Naive thymus-derived CD4-positive, alpha-beta T cell (primary cell): ENCODE measurements at regions not wholly inside any gene's neighbourhood (a gene's known extent, or its start where the extent isn't known, plus 50 kb on each side); places are given as distances from the start of the nearest gene placed in this dataset.

Experiments used
- ATAC-seq: fragments of 150-1000 bp; cut with Tn5 transposase; 2 replicates; pipeline ENCODE4 v1.10.0; 2021; ENCODE audit warnings: mild to moderate bottlenecking, moderate library complexity
- CTCF ChIA-PET: fragments of 350-600 bp; sonication (Branson Sonifier 250); formaldehyde crosslinking; loops from one replicate; lab custom pipeline; 2021; ENCODE audit warnings: antibody characterized with exemption; lab: Charles Lee
- POLR2A ChIA-PET: fragments of 350-600 bp; sonication (Branson Sonifier 250); formaldehyde crosslinking; loops from one replicate; lab custom pipeline; 2021; ENCODE audit warnings: antibody characterized with exemption, inconsistent platforms; lab: Charles Lee
- DNase-seq, 9 donors: peaks; one replicate each; pipeline versions ENCODE4 v3.0.0 to v3.0.0-alpha.2; 2020 to 2022; ENCODE audit warnings: mixed read lengths in 1 of 9
- H3K27ac ChIP-seq: one replicate; pipeline ENCODE4 v1.7.0; 2013; ENCODE audit warnings: mild to moderate bottlenecking, low read depth, low read length, moderate library complexity
- H3K27me3 ChIP-seq, 2 donors: one replicate each; pipeline ENCODE4 v1.7.0; 2013; ENCODE audit warnings: low read length in 2 of 2, mild to moderate bottlenecking in 2 of 2, moderate library complexity in 2 of 2; ENCODE audit not compliant: control insufficient read depth in 2 of 2, insufficient read depth in 2 of 2
- H3K36me3 ChIP-seq, 3 experiments: 1 replicate in 2 of 3; 2 replicates in 1 of 3; pipeline ENCODE4 v1.7.0; 2013; ENCODE audit warnings: low read length in 3 of 3, mild to moderate bottlenecking in 3 of 3, moderate library complexity in 1 of 3; ENCODE audit not compliant: insufficient read depth in 3 of 3, control insufficient read depth in 2 of 3
- H3K4me1 ChIP-seq, 2 donors: one replicate each; pipeline ENCODE4 v1.7.0; 2013; ENCODE audit warnings: low read length in 2 of 2, mild to moderate bottlenecking in 2 of 2, moderate library complexity in 1 of 2; ENCODE audit not compliant: control insufficient read depth in 2 of 2, insufficient read depth in 2 of 2
- H3K4me3 ChIP-seq: 2 replicates; pipeline ENCODE4 v1.7.0; 2013; ENCODE audit warnings: mild to moderate bottlenecking, low read length
- H3K9me3 ChIP-seq, 3 experiments: 1 replicate in 2 of 3; 2 replicates in 1 of 3; pipeline ENCODE4 v1.7.0; 2013; ENCODE audit warnings: low read length in 3 of 3; ENCODE audit not compliant: control insufficient read depth in 2 of 3
- H3K27ac Mint-ChIP-seq, 9 donors: one replicate each; pipeline ENCODE4 v1.8.0; 2020 to 2022; ENCODE audit warnings: mixed read lengths in 9 of 9, mild to moderate bottlenecking in 8 of 9, moderate library complexity in 5 of 9, inconsistent platforms in 2 of 9
- H3K27me3 Mint-ChIP-seq, 5 donors: one replicate each; pipeline ENCODE4 v1.8.0; 2021 to 2022; ENCODE audit warnings: mixed read lengths in 5 of 5, mild to moderate bottlenecking in 1 of 5
- H3K36me3 Mint-ChIP-seq, 5 donors: one replicate each; pipeline ENCODE4 v1.8.0; 2020 to 2022; ENCODE audit warnings: mixed read lengths in 5 of 5, mild to moderate bottlenecking in 3 of 5, inconsistent platforms in 1 of 5
- H3K4me1 Mint-ChIP-seq, 7 donors: one replicate each; pipeline ENCODE4 v1.8.0; 2020 to 2022; ENCODE audit warnings: mixed read lengths in 7 of 7, mild to moderate bottlenecking in 3 of 7, inconsistent platforms in 1 of 7
- H3K4me3 Mint-ChIP-seq, 10 donors: one replicate each; pipeline ENCODE4 v1.8.0; 2020 to 2022; ENCODE audit warnings: mild to moderate bottlenecking in 10 of 10, mixed read lengths in 10 of 10, moderate library complexity in 6 of 10, inconsistent platforms in 2 of 10
- H3K9me3 Mint-ChIP-seq, 11 donors: one replicate each; pipeline ENCODE4 v1.8.0; 2020 to 2022; ENCODE audit warnings: mixed read lengths in 11 of 11, mild to moderate bottlenecking in 4 of 11, inconsistent platforms in 1 of 11, moderate library complexity in 1 of 11
- intact Hi-C, 2 donors: fragments of 100-400 bp; cut with micrococcal nuclease; formaldehyde crosslinking; loops; one replicate each; pipeline ENCODE4 v1.15.1; 2023

GRCh38 chr10:3430501-3430900, 257.9 kb upstream of the PITRM1 start:
- Mint-ChIP-seq H3K27ac (no peak overlapping the region), H3K4me3 (peak overlapping the region in 1 of 10 donors; percentile 4), H3K4me1 (peaks cover 0 to 6% (median 0%) of the 10 kb centered on the region in 7 donors), H3K27me3 (peaks cover 0 to 4% (median 0%) of the 10 kb centered on the region in 5 donors), H3K9me3 (peaks cover 2 to 15% (median 8%) of the 10 kb centered on the region in 11 donors), H3K36me3 (peaks cover 0 to 9% (median 0%) of the 10 kb centered on the region in 5 donors)
- ChIA-PET POLR2A (no interaction called here), CTCF (no interaction called here)
- H3K4me3 ChIP-seq, result no peak overlapping the region
- ATAC-seq, result no peak
- H3K27ac ChIP-seq, result no peak overlapping the region
- H3K9me3 ChIP-seq, result no peaks in the 10 kb centered on the region
- no peaks in the 10 kb centered on the region for H3K36me3 ChIP-seq
- no peak for DNase-seq
- intact Hi-C loops, result no loop called here
- H3K4me1 ChIP-seq, result no peaks in the 10 kb centered on the region
- no peaks in the 10 kb centered on the region for H3K27me3 ChIP-seq

GRCh38 chr10:3429676-3430075, 257.1 kb upstream of the PITRM1 start:
- Histone ChIP-seq H3K9me3 (no peaks in the 10 kb centered on the region), H3K27ac (no peak overlapping the region), H3K4me3 (no peak overlapping the region), H3K36me3 (no peaks in the 10 kb centered on the region), H3K27me3 (no peaks in the 10 kb centered on the region), H3K4me1 (no peaks in the 10 kb centered on the region)
- ATAC-seq (no peak), DNase-seq (no peak)
- Mint-ChIP-seq H3K27me3 (peaks cover 0 to 4% (median 0%) of the 10 kb centered on the region in 5 donors), H3K9me3 (peaks cover 2 to 15% (median 8%) of the 10 kb centered on the region in 11 donors), H3K27ac (no peak overlapping the region), H3K36me3 (peaks cover 0 to 9% (median 0%) of the 10 kb centered on the region in 5 donors), H3K4me1 (peaks cover 0 to 6% (median 0%) of the 10 kb centered on the region in 7 donors), H3K4me3 (no peak overlapping the region)
- ChIA-PET CTCF (no interaction called here), POLR2A (no interaction called here)
- intact Hi-C loops, result no loop called here

DNA sequence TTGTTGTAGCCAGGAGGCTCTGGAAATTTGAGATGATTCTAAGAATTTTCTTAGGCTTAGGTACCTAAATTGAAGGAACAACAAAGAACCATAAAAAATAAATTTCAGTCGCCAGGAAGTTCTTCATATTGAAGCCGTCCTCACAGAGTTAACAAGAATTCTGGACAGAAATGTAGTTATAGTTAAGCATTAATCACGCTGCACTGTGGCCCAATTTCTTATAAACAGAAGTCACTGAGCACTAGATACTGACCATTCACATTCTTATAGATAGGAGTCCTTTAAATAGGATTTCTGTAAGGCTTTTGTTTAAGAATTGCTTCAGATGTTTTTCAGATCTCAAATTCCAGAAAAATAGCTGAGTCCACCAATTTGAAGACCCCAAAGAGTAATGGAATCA, 256.2 kb upstream of the PITRM1 start:
- no peaks in the 10 kb centered on the region for H3K36me3 ChIP-seq
- ATAC-seq (no peak), DNase-seq (no peak)
- H3K27ac Mint-ChIP-seq, result no peak overlapping the region
- H3K27ac ChIP-seq, result no peak overlapping the region
- peaks cover 0 to 9% (median 0%) of the 10 kb centered on the region in 5 donors for H3K36me3 Mint-ChIP-seq
- H3K27me3 Mint-ChIP-seq, result peaks cover 0 to 11% (median 0%) of the 10 kb centered on the region in 5 donors
- no peak overlapping the region for H3K4me3 Mint-ChIP-seq
- H3K4me3 ChIP-seq, result no peak overlapping the region
- ChIA-PET POLR2A (no interaction called here), CTCF (no interaction called here)
- intact Hi-C loops, result no loop called here
- no peaks in the 10 kb centered on the region for H3K27me3 ChIP-seq
- H3K9me3 Mint-ChIP-seq, result peaks cover 2 to 15% (median 8%) of the 10 kb centered on the region in 11 donors
- peaks cover 0 to 11% (median 0%) of the 10 kb centered on the region in 7 donors for H3K4me1 Mint-ChIP-seq
- H3K9me3 ChIP-seq, result no peaks in the 10 kb centered on the region
- H3K4me1 ChIP-seq, result no peaks in the 10 kb centered on the region

DNA sequence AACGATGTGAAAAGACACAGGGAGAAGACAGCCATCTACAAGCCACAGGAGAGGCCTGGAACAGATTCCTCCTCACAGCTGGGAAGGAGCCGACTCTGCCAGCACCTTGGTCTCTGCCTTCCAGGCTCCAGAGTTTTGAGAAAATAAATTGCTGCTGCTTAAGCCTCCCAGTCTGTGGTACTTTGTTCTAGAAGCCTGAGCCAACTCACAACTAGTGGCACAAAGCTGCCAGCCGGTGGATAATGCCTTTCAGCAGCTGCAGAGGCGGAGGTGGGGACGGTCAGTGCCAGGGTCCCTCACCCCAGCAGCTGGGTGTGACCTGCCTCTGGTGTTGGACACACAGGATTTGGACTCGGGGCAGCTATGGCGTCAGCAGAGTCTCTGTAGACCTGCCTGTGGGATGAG, 255.4 kb upstream of the PITRM1 start:
- Histone ChIP-seq H3K36me3 (no peaks in the 10 kb centered on the region), H3K27ac (no peak overlapping the region), H3K27me3 (no peaks in the 10 kb centered on the region), H3K4me3 (no peak overlapping the region), H3K4me1 (no peaks in the 10 kb centered on the region), H3K9me3 (no peaks in the 10 kb centered on the region)
- Mint-ChIP-seq H3K27ac (no peak overlapping the region), H3K36me3 (peaks cover 0 to 9% (median 0%) of the 10 kb centered on the region in 5 donors), H3K4me3 (no peak overlapping the region), H3K4me1 (peaks cover 0 to 18% (median 0%) of the 10 kb centered on the region in 7 donors), H3K27me3 (peaks cover 0 to 20% (median 0%) of the 10 kb centered on the region in 5 donors), H3K9me3 (peaks cover 2 to 15% (median 8%) of the 10 kb centered on the region in 11 donors)
- ChIA-PET POLR2A (interaction anchor here (0.6 kb wide), 1 partner anchor 716 kb away, joined by 3 read pairs; no protein-coding TSS in a partner anchor), CTCF (no interaction called here)
- intact Hi-C loops, result no loop called here
- no peak for DNase-seq
- no peak for ATAC-seq

DNA sequence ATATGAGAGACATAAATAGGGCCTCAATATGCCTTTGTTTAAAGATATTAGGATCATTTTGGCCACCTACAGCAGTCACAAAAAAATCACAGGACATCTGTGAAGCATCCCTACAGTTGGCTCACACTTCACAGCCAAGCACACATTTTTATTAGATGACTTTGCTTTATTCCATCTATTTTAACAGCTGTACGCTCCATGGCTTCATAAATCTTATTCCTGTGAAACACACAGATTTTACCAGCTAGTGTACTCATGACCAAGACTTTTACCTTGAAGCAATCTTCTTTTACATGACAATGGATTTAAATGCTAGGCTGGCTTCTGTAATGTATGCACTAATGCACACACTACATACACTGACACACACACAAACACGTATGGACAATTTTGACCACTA, 254.8 kb upstream of the PITRM1 start:
- H3K27ac ChIP-seq, result no peak overlapping the region
- no peak overlapping the region for H3K4me3 Mint-ChIP-seq
- intact Hi-C loops, result no loop called here
- peaks cover 0 to 9% (median 0%) of the 10 kb centered on the region in 5 donors for H3K36me3 Mint-ChIP-seq
- ATAC-seq (no peak), DNase-seq (no peak)
- no peak overlapping the region for H3K4me3 ChIP-seq
- H3K9me3 Mint-ChIP-seq, result peaks cover 2 to 15% (median 8%) of the 10 kb centered on the region in 11 donors
- CTCF ChIA-PET, result no interaction called here
- no peaks in the 10 kb centered on the region for H3K4me1 ChIP-seq
- peaks cover 0 to 20% (median 0%) of the 10 kb centered on the region in 5 donors for H3K27me3 Mint-ChIP-seq
- no peaks in the 10 kb centered on the region for H3K27me3 ChIP-seq
- H3K27ac Mint-ChIP-seq, result no peak overlapping the region
- POLR2A ChIA-PET, result no interaction called here
- peaks cover 0 to 24% (median 0%) of the 10 kb centered on the region in 7 donors for H3K4me1 Mint-ChIP-seq
- H3K9me3 ChIP-seq, result no peaks in the 10 kb centered on the region
- no peaks in the 10 kb centered on the region for H3K36me3 ChIP-seq

GRCh38 chr10:3426190-3426845, 253.7 kb upstream of the PITRM1 start:
- DNase-seq, result no peak
- no peak overlapping the region for H3K27ac ChIP-seq
- peaks cover 2 to 15% (median 8%) of the 10 kb centered on the region in 11 donors for H3K9me3 Mint-ChIP-seq
- no peak overlapping the region for H3K4me3 ChIP-seq
- H3K4me1 ChIP-seq, result no peaks in the 10 kb centered on the region
- no peak overlapping the region for H3K27ac Mint-ChIP-seq
- no peak for ATAC-seq
- H3K4me1 Mint-ChIP-seq, result peaks cover 0 to 33% (median 0%) of the 10 kb centered on the region in 7 donors
- no peaks in the 10 kb centered on the region for H3K9me3 ChIP-seq
- ChIA-PET CTCF (no interaction called here), POLR2A (no interaction called here)
- peaks cover 0 to 20% (median 0%) of the 10 kb centered on the region in 5 donors for H3K27me3 Mint-ChIP-seq
- no peak overlapping the region for H3K4me3 Mint-ChIP-seq
- intact Hi-C loops, result no loop called here
- H3K36me3 ChIP-seq, result no peaks in the 10 kb centered on the region
- no peaks in the 10 kb centered on the region for H3K27me3 ChIP-seq
- peaks cover 0 to 9% (median 0%) of the 10 kb centered on the region in 5 donors for H3K36me3 Mint-ChIP-seq

- Mint-ChIP-seq H3K27ac (no peak overlapping the region), H3K4me3 (no peak overlapping the region), H3K27me3 (peaks cover 1 to 23% (median 3%) of the 10 kb centered on the region in 5 donors), H3K9me3 (peaks cover 0 to 11% (median 3%) of the 10 kb centered on the region in 11 donors), H3K36me3 (peaks cover 0 to 3% (median 0%) of the 10 kb centered on the region in 5 donors), H3K4me1 (peaks cover 0 to 39% (median 3%) of the 10 kb centered on the region in 7 donors)
- Histone ChIP-seq H3K4me3 (no peak overlapping the region), H3K27ac (no peak overlapping the region), H3K36me3 (no peaks in the 10 kb centered on the region), H3K9me3 (no peaks in the 10 kb centered on the region), H3K27me3 (no peaks in the 10 kb centered on the region), H3K4me1 (no peaks in the 10 kb centered on the region)
- ChIA-PET CTCF (no interaction called here), POLR2A (no interaction called here)
- no peak for DNase-seq
- no peak for ATAC-seq
- intact Hi-C loops, result no loop called here
These were observed 253.1 kb upstream of the PITRM1 start for GRCh38 chr10:3425716-3426115.
